GM12891 (cell line): ENCODE measurements at regions not wholly inside any gene's neighbourhood (a gene's known extent, or its start where the extent isn't known, plus 50 kb on each side); places are given as distances from the start of the nearest gene placed in this dataset.
A peak's percentile ranks its signal among the peaks of the same experiment; 100 is the strongest.
"Not testable (repeated sequence)": the region's sequence is repeated elsewhere in the genome, so short reads cannot be mapped to it uniquely, and the experiment has no call there.

Experiments used
- DNase-seq: peaks from one replicate; pipeline ENCODE4 v3.0.0; 2011; ENCODE audit warnings: low spot score; ENCODE audit not compliant: insufficient read length
- FAIRE-seq: peaks from 2 replicates; lab custom pipeline; 2011; peaks lifted over from hg19 to GRCh38; lab: Jason Lieb, UNC
- PAX5 ChIP-seq: IDR thresholded peaks from 2 replicates; pipeline ENCODE4 v1.6.1; 2011; ENCODE audit warnings: low read length, moderate library complexity, mild to moderate bottlenecking; ENCODE audit not compliant: insufficient read depth, severe bottlenecking
- POLR2A ChIP-seq: IDR thresholded peaks from 2 replicates; pipeline ENCODE4 v1.6.1; 2011; ENCODE audit warnings: low read depth, low read length, control low read depth
- POLR2AphosphoS5 ChIP-seq: IDR thresholded peaks from 2 replicates; pipeline ENCODE4 v1.6.1; 2011; ENCODE audit warnings: low read depth, low read length, control low read depth
- POU2F2 ChIP-seq: IDR thresholded peaks from 2 replicates; pipeline ENCODE4 v1.6.1; 2011; ENCODE audit warnings: low read depth, mild to moderate bottlenecking, control low read depth, low read length, moderate library complexity
- SPI1 ChIP-seq: IDR thresholded peaks from 2 replicates; pipeline ENCODE4 v1.6.1; 2011; ENCODE audit warnings: low read depth, low read length, control low read depth
- TAF1 ChIP-seq: IDR thresholded peaks from 2 replicates; pipeline ENCODE4 v1.6.1; 2011; ENCODE audit warnings: low read depth, low read length, control low read depth

- TF ChIP-seq POLR2AphosphoS5 (no peak), POLR2A (no peak), POU2F2 (no peak), PAX5 (no peak), SPI1 (no peak), TAF1 (no peak)
- FAIRE-seq (no peak), DNase-seq (no peak)
These were observed 146.4 kb upstream of the STEAP1 start for GRCh38 chr7:90007831-90008230.

- no peak for TF ChIP-seq TAF1
- no peak for TF ChIP-seq PAX5
- TF ChIP-seq POLR2A = no peak
- no peak for TF ChIP-seq SPI1
- no peak for TF ChIP-seq POU2F2
- DNase-seq = no peak
- no peak for FAIRE-seq
These were observed 132.1 kb upstream of the STEAP1 start for GRCh38 chr7:90022213-90022612.

- DNase-seq (no peak), FAIRE-seq (no peak)
- TF ChIP-seq POLR2A (no peak), SPI1 (peak; percentile 85)
These were observed 128.5 kb upstream of the STEAP1 start for GRCh38 chr7:90025771-90026170.

GRCh38 chr7:90033850-90034249 lies 120.4 kb upstream of the STEAP1 start:
- TF ChIP-seq POLR2AphosphoS5 = no peak
- TF ChIP-seq POU2F2 = no peak
- TF ChIP-seq PAX5 = no peak
- DNase-seq = no peak
- FAIRE-seq = no peak

GRCh38 chr7:90053094-90053493 lies 101.2 kb upstream of the STEAP1 start:
- no peak for TF ChIP-seq TAF1
- FAIRE-seq (no peak), DNase-seq (no peak)

- TF ChIP-seq SPI1 = no peak
- TF ChIP-seq PAX5 = no peak
- TF ChIP-seq POLR2AphosphoS5 = no peak
- TF ChIP-seq POLR2A = no peak
- no peak for TF ChIP-seq POU2F2
- TF ChIP-seq TAF1 = no peak
- DNase-seq (no peak), FAIRE-seq (no peak)
These were observed 93.2 kb upstream of the STEAP1 start for GRCh38 chr7:90061077-90061476.

GRCh38 chr7:90064370-90064769 lies 89.9 kb upstream of the STEAP1 start:
- DNase-seq (no peak), FAIRE-seq (no peak)
- TF ChIP-seq POLR2A = no peak
- TF ChIP-seq POLR2AphosphoS5 = no peak
- TF ChIP-seq TAF1 = no peak
- no peak for TF ChIP-seq POU2F2
- no peak for TF ChIP-seq SPI1
- no peak for TF ChIP-seq PAX5

- FAIRE-seq = no peak
- DNase-seq = no peak
- TF ChIP-seq TAF1 (no peak), POU2F2 (no peak), POLR2AphosphoS5 (no peak), PAX5 (no peak), SPI1 (no peak), POLR2A (no peak)
These were observed 87.1 kb upstream of the STEAP1 start for GRCh38 chr7:90067171-90067570.

- DNase-seq, FAIRE-seq: not testable (repeated sequence)
These were observed 84.0 kb upstream of the STEAP1 start for GRCh38 chr7:90070238-90070637.

GRCh38 chr7:90078921-90079320 lies 75.3 kb upstream of the STEAP1 start:
- FAIRE-seq = no peak
- TF ChIP-seq POLR2A (no peak), POU2F2 (no peak), PAX5 (no peak), POLR2AphosphoS5 (no peak), SPI1 (no peak), TAF1 (no peak)
- DNase-seq = no peak

- FAIRE-seq (no peak), DNase-seq (no peak)
- TF ChIP-seq PAX5 = no peak
- TF ChIP-seq SPI1 = no peak
- no peak for TF ChIP-seq POU2F2
- TF ChIP-seq TAF1 = no peak
- TF ChIP-seq POLR2AphosphoS5 = no peak
- no peak for TF ChIP-seq POLR2A
These were observed 72.6 kb upstream of the STEAP1 start for GRCh38 chr7:90081621-90082020.

- no peak for DNase-seq
- FAIRE-seq = no peak
- TF ChIP-seq PAX5 (no peak), SPI1 (no peak), POU2F2 (no peak), POLR2A (no peak), POLR2AphosphoS5 (no peak), TAF1 (no peak)
These were observed 61.8 kb upstream of the STEAP1 start for GRCh38 chr7:90092506-90092905.
